ENCODE measurements at regions not wholly inside any gene's neighbourhood (a gene's known extent, or its start where the extent isn't known, plus 50 kb on each side); places are given as distances from the start of the nearest gene placed in this dataset.
A peak's percentile ranks its signal among the peaks of the same experiment; 100 is the strongest.

GRCh38 chr11:91840640-91841240, 383.9 kb upstream of the FAT3 start:
- Histone ChIP-seq H3K36me3 (ENCODE audit: insufficient read depth, low read length, poor library complexity, severe bottlenecking) (no peaks in the 10 kb centered on the region), H3K27ac (ENCODE audit: low read depth, low read length, poor library complexity, severe bottlenecking) (no peak overlapping the region), H3K4me3 (ENCODE audit: low read depth, low read length, poor library complexity, severe bottlenecking) (no peak overlapping the region), H3K27me3 (replicated peaks; ENCODE audit: insufficient read depth, low read depth, low read length, poor library complexity) (no peaks in the 10 kb centered on the region), H3K9me3 (ENCODE audit: low read depth, low read length, poor library complexity, severe bottlenecking) (no peaks in the 10 kb centered on the region), H3K4me1 (ENCODE audit: insufficient read depth, low read length, poor library complexity, severe bottlenecking) (peaks cover 68% of the 10 kb centered on the region)
- POLR2A ChIA-PET (ENCODE audit: low non-redundant PET), result interaction anchor here (0.6 kb wide), 1 partner anchor 14 kb away, joined by 5 read pairs; no protein-coding TSS in a partner anchor
- CTCF ChIA-PET, result interaction anchor here (0.6 kb wide), 1 partner anchor 37 kb away, joined by 3 read pairs; no protein-coding TSS in a partner anchor
- DNase-seq (ENCODE audit: low spot score), result no peak
- no peak for TF ChIP-seq EZH2 (IDR thresholded peaks at IDR 0.05; ENCODE audit: borderline replicate concordance, low read depth, low read length, poor library complexity, severe bottlenecking)
- TF ChIP-seq CTCF (conservative IDR thresholded peaks at IDR 0.05; ENCODE audit: low read depth, low read length), result no peak
- intact Hi-C loops (cut with micrococcal nuclease; ENCODE audit: unreplicated experiment), result no loop called here
- no TSS peak for BruUV-seq (replicated peaks)

GRCh38 chr11:91837411-91838330, 386.9 kb upstream of the FAT3 start:
- Histone ChIP-seq H3K4me3 (ENCODE audit: low read depth, low read length, poor library complexity, severe bottlenecking) (no peak overlapping the region), H3K36me3 (ENCODE audit: insufficient read depth, low read length, poor library complexity, severe bottlenecking) (no peaks in the 10 kb centered on the region), H3K9me3 (ENCODE audit: low read depth, low read length, poor library complexity, severe bottlenecking) (no peaks in the 10 kb centered on the region), H3K4me1 (ENCODE audit: insufficient read depth, low read length, poor library complexity, severe bottlenecking) (peaks cover 58% of the 10 kb centered on the region), H3K27ac (ENCODE audit: low read depth, low read length, poor library complexity, severe bottlenecking) (no peak overlapping the region), H3K27me3 (replicated peaks; ENCODE audit: insufficient read depth, low read depth, low read length, poor library complexity) (no peaks in the 10 kb centered on the region)
- peak; percentile 97 for DNase-seq (ENCODE audit: low spot score)
- BruUV-seq (replicated peaks), result no TSS peak
- ChIA-PET POLR2A (ENCODE audit: low non-redundant PET) (no interaction called here), CTCF (no interaction called here)
- intact Hi-C loops (cut with micrococcal nuclease; ENCODE audit: unreplicated experiment), result loop anchor here (2.0 kb wide), 1 partner anchor 31 kb away; no protein-coding TSS in a partner anchor
- TF ChIP-seq EZH2 (IDR thresholded peaks at IDR 0.05; ENCODE audit: borderline replicate concordance, low read depth, low read length, poor library complexity, severe bottlenecking) (no peak), CTCF (conservative IDR thresholded peaks at IDR 0.05; ENCODE audit: low read depth, low read length) (no peak)

GRCh38 chr11:91835051-91835560, 389.5 kb upstream of the FAT3 start:
- POLR2A ChIA-PET (ENCODE audit: low non-redundant PET), result no interaction called here
- H3K27ac ChIP-seq (ENCODE audit: low read depth, low read length, poor library complexity, severe bottlenecking), result no peak overlapping the region
- no peaks in the 10 kb centered on the region for H3K36me3 ChIP-seq (ENCODE audit: insufficient read depth, low read length, poor library complexity, severe bottlenecking)
- H3K27me3 ChIP-seq (replicated peaks; ENCODE audit: insufficient read depth, low read depth, low read length, poor library complexity), result no peaks in the 10 kb centered on the region
- TF ChIP-seq EZH2 (IDR thresholded peaks at IDR 0.05; ENCODE audit: borderline replicate concordance, low read depth, low read length, poor library complexity, severe bottlenecking) (no peak), CTCF (conservative IDR thresholded peaks at IDR 0.05; ENCODE audit: low read depth, low read length) (no peak)
- peaks cover 33% of the 10 kb centered on the region for H3K4me1 ChIP-seq (ENCODE audit: insufficient read depth, low read length, poor library complexity, severe bottlenecking)
- no peak for DNase-seq (ENCODE audit: low spot score)
- intact Hi-C loops (cut with micrococcal nuclease; ENCODE audit: unreplicated experiment), result no loop called here
- peaks cover 13% of the 10 kb centered on the region for H3K9me3 ChIP-seq (ENCODE audit: low read depth, low read length, poor library complexity, severe bottlenecking)
- H3K4me3 ChIP-seq (ENCODE audit: low read depth, low read length, poor library complexity, severe bottlenecking), result no peak overlapping the region
- CTCF ChIA-PET, result no interaction called here
- no TSS peak for BruUV-seq (replicated peaks)
